Neural cell (in vitro differentiated cells): ENCODE measurements at regions not wholly inside any gene's neighbourhood (a gene's known extent, or its start where the extent isn't known, plus 50 kb on each side); places are given as distances from the start of the nearest gene placed in this dataset.

Source experiments
- H2AFZ ChIP-seq: fragments of 200-600, 300-800 bp; sonication (generic), shearing (Covaris generic); 2 replicates; pipeline ENCODE4 v1.6.0; 2014; ENCODE audit warnings: low read depth, mild to moderate bottlenecking, antibody characterized with exemption, low read length, moderate library complexity
- H3F3A ChIP-seq: fragments of 200-600 bp; shearing (Covaris generic); 2 replicates; pipeline ENCODE4 v1.6.1; 2016; ENCODE audit warnings: mild to moderate bottlenecking, moderate library complexity, mixed read lengths, antibody characterized with exemption, low read length; ENCODE audit not compliant: insufficient read depth, poor library complexity, severe bottlenecking
- H3K27ac ChIP-seq: fragments of 200-600, 300-800 bp; sonication (generic), shearing (Covaris generic); 2 replicates; pipeline ENCODE4 v1.5.1; 2014; ENCODE audit warnings: mild to moderate bottlenecking, low read length, moderate library complexity
- H3K27me3 ChIP-seq: fragments of 300-800, 200-600 bp; sonication (generic), shearing (Covaris generic); 2 replicates; pipeline ENCODE4 v1.6.0; 2014; ENCODE audit warnings: mild to moderate bottlenecking, low read depth, low read length, moderate library complexity; ENCODE audit not compliant: insufficient read depth
- H3K36me3 ChIP-seq: fragments of 300-800, 200-600 bp; sonication (generic), shearing (Covaris generic); 2 replicates; pipeline ENCODE4 v1.5.1; 2014; ENCODE audit warnings: mild to moderate bottlenecking, antibody characterized with exemption, low read length, moderate library complexity; ENCODE audit not compliant: insufficient read depth
- H3K4me2 ChIP-seq: fragments of 300-800, 200-600 bp; sonication (generic), shearing (Covaris generic); 2 replicates; pipeline ENCODE4 v1.6.0; 2014; ENCODE audit warnings: mild to moderate bottlenecking, low read length
- H3K4me3 ChIP-seq: fragments of 300-800, 200-600 bp; sonication (generic), shearing (Covaris generic); 2 replicates; pipeline ENCODE4 v1.5.1; 2014; ENCODE audit warnings: mild to moderate bottlenecking, low read length, moderate library complexity
- H3K79me2 ChIP-seq: fragments of 200-600 bp; shearing (Covaris generic); replicated peaks from 2 replicates; pipeline ENCODE4 v1.6.0; 2014; ENCODE audit warnings: mild to moderate bottlenecking, low read length, moderate library complexity; ENCODE audit not compliant: insufficient read depth
- H3K9ac ChIP-seq: fragments of 300-800, 200-600 bp; sonication (generic), shearing (Covaris generic); 2 replicates; pipeline ENCODE4 v1.6.1; 2016; ENCODE audit warnings: mild to moderate bottlenecking, low read length, mixed read lengths
- H3K9me2 ChIP-seq: fragments of 200-600 bp; shearing (Covaris generic); 2 replicates; pipeline ENCODE4 v1.6.1; 2016; ENCODE audit warnings: mild to moderate bottlenecking, low read length, mixed read lengths; ENCODE audit not compliant: insufficient read depth
- H3K9me3 ChIP-seq: fragments of 200-600, 300-800 bp; sonication (generic), shearing (Covaris generic); 2 replicates; pipeline ENCODE4 v1.6.1; 2016; ENCODE audit warnings: mild to moderate bottlenecking, mixed run types, low read length, moderate library complexity, mixed read lengths
- H4K20me1 ChIP-seq: fragments of 200-600 bp; shearing (Covaris generic); 2 replicates; pipeline ENCODE4 v1.6.1; 2016; ENCODE audit warnings: mild to moderate bottlenecking, mixed run types; ENCODE audit not compliant: insufficient read depth
- CTCF ChIP-seq: fragments of 450-650 bp; IDR thresholded peaks from 2 replicates; pipeline ENCODE4 v1.5.1; 2014; ENCODE audit warnings: antibody characterized with exemption, mild to moderate bottlenecking, moderate library complexity; ENCODE audit not compliant: poor library complexity, severe bottlenecking
- EP300 ChIP-seq: fragments of 450-650 bp; conservative IDR thresholded peaks from 2 replicates; pipeline ENCODE4 v1.6.1; 2014; ENCODE audit warnings: antibody characterized with exemption, mild to moderate bottlenecking, moderate library complexity; ENCODE audit not compliant: poor library complexity, severe bottlenecking
- EZH2 ChIP-seq: fragments of 200-600, 300-800 bp; shearing (Covaris generic), sonication (generic); IDR thresholded peaks from 2 replicates; pipeline ENCODE4 v1.6.1; 2014; ENCODE audit warnings: antibody characterized with exemption, low read length, borderline replicate concordance, mild to moderate bottlenecking; ENCODE audit not compliant: insufficient read depth, poor library complexity, severe bottlenecking
- MXI1 ChIP-seq: fragments of 450-650 bp; conservative IDR thresholded peaks from 2 replicates; pipeline ENCODE4 v1.6.1; 2014; ENCODE audit warnings: antibody characterized with exemption, mild to moderate bottlenecking; ENCODE audit not compliant: poor library complexity, severe bottlenecking
- POLR2AphosphoS5 ChIP-seq: IDR thresholded peaks from 2 replicates; pipeline ENCODE4 v1.6.1; 2012
- RAD21 ChIP-seq: fragments of 450-650 bp; conservative IDR thresholded peaks from 2 replicates; pipeline ENCODE4 v1.6.1; 2014; ENCODE audit warnings: antibody characterized with exemption, mild to moderate bottlenecking, moderate library complexity
- SMC3 ChIP-seq: fragments of 450-650 bp; conservative IDR thresholded peaks from 2 replicates; pipeline ENCODE4 v1.6.1; 2014; ENCODE audit warnings: antibody characterized with exemption, mild to moderate bottlenecking, moderate library complexity; ENCODE audit not compliant: poor library complexity
- TAF1 ChIP-seq: IDR thresholded peaks from 2 replicates; pipeline ENCODE4 v1.6.1; 2012; ENCODE audit warnings: low read depth
- TF ChIP-seq, protein P1 (sequence below): IDR thresholded peaks from 2 replicates; pipeline ENCODE4 v1.6.1; 2012; ENCODE audit warnings: borderline replicate concordance

GRCh38 chr6:3633711-3634110, 117.8 kb downstream of the PXDC1 start:
- TF ChIP-seq EP300 (no peak), CTCF (no peak), POLR2AphosphoS5 (no peak), TAF1 (no peak), MXI1 (no peak), EZH2 (no peak), SMC3 (no peak), RAD21 (no peak)
- TF ChIP-seq, protein P1, sequence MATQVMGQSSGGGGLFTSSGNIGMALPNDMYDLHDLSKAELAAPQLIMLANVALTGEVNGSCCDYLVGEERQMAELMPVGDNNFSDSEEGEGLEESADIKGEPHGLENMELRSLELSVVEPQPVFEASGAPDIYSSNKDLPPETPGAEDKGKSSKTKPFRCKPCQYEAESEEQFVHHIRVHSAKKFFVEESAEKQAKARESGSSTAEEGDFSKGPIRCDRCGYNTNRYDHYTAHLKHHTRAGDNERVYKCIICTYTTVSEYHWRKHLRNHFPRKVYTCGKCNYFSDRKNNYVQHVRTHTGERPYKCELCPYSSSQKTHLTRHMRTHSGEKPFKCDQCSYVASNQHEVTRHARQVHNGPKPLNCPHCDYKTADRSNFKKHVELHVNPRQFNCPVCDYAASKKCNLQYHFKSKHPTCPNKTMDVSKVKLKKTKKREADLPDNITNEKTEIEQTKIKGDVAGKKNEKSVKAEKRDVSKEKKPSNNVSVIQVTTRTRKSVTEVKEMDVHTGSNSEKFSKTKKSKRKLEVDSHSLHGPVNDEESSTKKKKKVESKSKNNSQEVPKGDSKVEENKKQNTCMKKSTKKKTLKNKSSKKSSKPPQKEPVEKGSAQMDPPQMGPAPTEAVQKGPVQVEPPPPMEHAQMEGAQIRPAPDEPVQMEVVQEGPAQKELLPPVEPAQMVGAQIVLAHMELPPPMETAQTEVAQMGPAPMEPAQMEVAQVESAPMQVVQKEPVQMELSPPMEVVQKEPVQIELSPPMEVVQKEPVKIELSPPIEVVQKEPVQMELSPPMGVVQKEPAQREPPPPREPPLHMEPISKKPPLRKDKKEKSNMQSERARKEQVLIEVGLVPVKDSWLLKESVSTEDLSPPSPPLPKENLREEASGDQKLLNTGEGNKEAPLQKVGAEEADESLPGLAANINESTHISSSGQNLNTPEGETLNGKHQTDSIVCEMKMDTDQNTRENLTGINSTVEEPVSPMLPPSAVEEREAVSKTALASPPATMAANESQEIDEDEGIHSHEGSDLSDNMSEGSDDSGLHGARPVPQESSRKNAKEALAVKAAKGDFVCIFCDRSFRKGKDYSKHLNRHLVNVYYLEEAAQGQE, result no peak
- no peaks in the 10 kb centered on the region for H3K9me3 ChIP-seq
- H4K20me1 ChIP-seq, result no peaks in the 10 kb centered on the region
- no peak overlapping the region for H3K4me2 ChIP-seq
- H3K9ac ChIP-seq, result no peak overlapping the region
- no peak overlapping the region for H3K27ac ChIP-seq
- no peaks in the 10 kb centered on the region for H3K36me3 ChIP-seq
- H3K4me3 ChIP-seq, result no peak overlapping the region
- H3K27me3 ChIP-seq, result no peaks in the 10 kb centered on the region
- H3K79me2 ChIP-seq, result no peaks in the 10 kb centered on the region
- no peaks in the 10 kb centered on the region for H3K9me2 ChIP-seq
- H2AFZ ChIP-seq, result no peak overlapping the region
- no peaks in the 10 kb centered on the region for H3F3A ChIP-seq

- TF ChIP-seq POLR2AphosphoS5 (no peak), MXI1 (no peak), SMC3 (no peak), CTCF (no peak), RAD21 (no peak), TAF1 (no peak), EZH2 (no peak), EP300 (no peak)
- TF ChIP-seq, protein P1, result no peak
- Histone ChIP-seq H3K4me3 (no peak overlapping the region), H3K9me3 (no peaks in the 10 kb centered on the region), H3K27ac (no peak overlapping the region), H3K9ac (no peak overlapping the region), H3K4me2 (no peak overlapping the region), H3K36me3 (no peaks in the 10 kb centered on the region), H3K79me2 (no peaks in the 10 kb centered on the region), H2AFZ (no peak overlapping the region), H3F3A (no peaks in the 10 kb centered on the region), H4K20me1 (no peaks in the 10 kb centered on the region), H3K27me3 (no peaks in the 10 kb centered on the region), H3K9me2 (no peaks in the 10 kb centered on the region)
These were observed 119.6 kb downstream of the PXDC1 start for GRCh38 chr6:3631877-3632276.
